WERI-Rb-1 (cell line): ENCODE measurements at regions not wholly inside any gene's neighbourhood (a gene's known extent, or its start where the extent isn't known, plus 50 kb on each side); places are given as distances from the start of the nearest gene placed in this dataset.

Experiments
- DNase-seq: peaks from one replicate; pipeline ENCODE4 v3.0.0-alpha.2; 2020
- H3K27ac ChIP-seq: fragments of 250-450 bp; sonication (Bioruptor Pico); 2 replicates; pipeline ENCODE4 v1.5.1; 2020; ENCODE audit warnings: mild to moderate bottlenecking, moderate library complexity
- H3K27me3 ChIP-seq: fragments of 250-450 bp; sonication (Bioruptor Pico); 2 replicates; pipeline ENCODE4 v1.5.1; 2021; ENCODE audit warnings: mild to moderate bottlenecking, low read depth, moderate library complexity; ENCODE audit not compliant: insufficient read depth, severe bottlenecking
- H3K36me3 ChIP-seq: fragments of 250-450 bp; sonication (Bioruptor Pico); 2 replicates; pipeline ENCODE4 v1.5.1; 2020; ENCODE audit warnings: mild to moderate bottlenecking, moderate library complexity
- H3K4me3 ChIP-seq: 2 replicates; pipeline ENCODE4 v1.5.1; 2011; ENCODE audit warnings: low read depth, mild to moderate bottlenecking, control low read depth, low read length
- H3K9me3 ChIP-seq: fragments of 250-450 bp; sonication (Bioruptor Pico); 2 replicates; pipeline ENCODE4 v1.5.1; 2021; ENCODE audit warnings: mild to moderate bottlenecking, moderate library complexity; ENCODE audit not compliant: severe bottlenecking
- TF ChIP-seq, protein P1 (sequence below): IDR thresholded peaks from 2 replicates; pipeline ENCODE4 v1.5.1; 2011; ENCODE audit warnings: low read depth, mild to moderate bottlenecking, control low read depth, inconsistent platforms, low read length

GRCh38 chr21:38664841-38665240 is 140.9 kb upstream of the ETS2 start:
- DNase-seq, result no peak
- Histone ChIP-seq H3K4me3 (no peak overlapping the region), H3K9me3 (peaks cover 6% of the 10 kb centered on the region), H3K36me3 (no peaks in the 10 kb centered on the region), H3K27ac (no peak overlapping the region), H3K27me3 (peaks cover 12% of the 10 kb centered on the region)
- TF ChIP-seq, protein P1, sequence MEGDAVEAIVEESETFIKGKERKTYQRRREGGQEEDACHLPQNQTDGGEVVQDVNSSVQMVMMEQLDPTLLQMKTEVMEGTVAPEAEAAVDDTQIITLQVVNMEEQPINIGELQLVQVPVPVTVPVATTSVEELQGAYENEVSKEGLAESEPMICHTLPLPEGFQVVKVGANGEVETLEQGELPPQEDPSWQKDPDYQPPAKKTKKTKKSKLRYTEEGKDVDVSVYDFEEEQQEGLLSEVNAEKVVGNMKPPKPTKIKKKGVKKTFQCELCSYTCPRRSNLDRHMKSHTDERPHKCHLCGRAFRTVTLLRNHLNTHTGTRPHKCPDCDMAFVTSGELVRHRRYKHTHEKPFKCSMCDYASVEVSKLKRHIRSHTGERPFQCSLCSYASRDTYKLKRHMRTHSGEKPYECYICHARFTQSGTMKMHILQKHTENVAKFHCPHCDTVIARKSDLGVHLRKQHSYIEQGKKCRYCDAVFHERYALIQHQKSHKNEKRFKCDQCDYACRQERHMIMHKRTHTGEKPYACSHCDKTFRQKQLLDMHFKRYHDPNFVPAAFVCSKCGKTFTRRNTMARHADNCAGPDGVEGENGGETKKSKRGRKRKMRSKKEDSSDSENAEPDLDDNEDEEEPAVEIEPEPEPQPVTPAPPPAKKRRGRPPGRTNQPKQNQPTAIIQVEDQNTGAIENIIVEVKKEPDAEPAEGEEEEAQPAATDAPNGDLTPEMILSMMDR, result no peak

- no peaks in the 10 kb centered on the region for H3K9me3 ChIP-seq
- H3K36me3 ChIP-seq, result no peaks in the 10 kb centered on the region
- TF ChIP-seq, protein P1, result no peak
- no peak for DNase-seq
- no peak overlapping the region for H3K4me3 ChIP-seq
- no peaks in the 10 kb centered on the region for H3K27me3 ChIP-seq
- no peak overlapping the region for H3K27ac ChIP-seq
These were observed 138.3 kb upstream of the ETS2 start for GRCh38 chr21:38667291-38667870.

GRCh38 chr21:38668067-38668466 is 137.7 kb upstream of the ETS2 start:
- no peak overlapping the region for H3K4me3 ChIP-seq
- no peaks in the 10 kb centered on the region for H3K27me3 ChIP-seq
- H3K9me3 ChIP-seq, result no peaks in the 10 kb centered on the region
- H3K36me3 ChIP-seq, result no peaks in the 10 kb centered on the region
- TF ChIP-seq, protein P1, result no peak
- DNase-seq, result no peak
- H3K27ac ChIP-seq, result no peak overlapping the region

GRCh38 chr21:38668541-38668940 is 137.2 kb upstream of the ETS2 start:
- Histone ChIP-seq H3K27me3 (no peaks in the 10 kb centered on the region), H3K9me3 (no peaks in the 10 kb centered on the region)
- DNase-seq, result no peak

GRCh38 chr21:38669186-38669585 is 136.5 kb upstream of the ETS2 start:
- no peaks in the 10 kb centered on the region for H3K9me3 ChIP-seq
- no peaks in the 10 kb centered on the region for H3K36me3 ChIP-seq
- TF ChIP-seq, protein P1, result peak; percentile 62; the same call in 1 of the 2 replicates
- DNase-seq, result peak; percentile 44
- no peaks in the 10 kb centered on the region for H3K27me3 ChIP-seq
- no peak overlapping the region for H3K27ac ChIP-seq
- H3K4me3 ChIP-seq, result no peak overlapping the region

More at GRCh38 chr21:38668541-38668940, 137.2 kb upstream of the ETS2 start:
- TF ChIP-seq, protein P1, result no peak
- no peak overlapping the region for H3K27ac ChIP-seq
- no peak overlapping the region for H3K4me3 ChIP-seq
- no peaks in the 10 kb centered on the region for H3K36me3 ChIP-seq

GRCh38 chr21:38670861-38671260 is 134.9 kb upstream of the ETS2 start:
- H3K27ac ChIP-seq, result no peak overlapping the region
- no peaks in the 10 kb centered on the region for H3K27me3 ChIP-seq
- TF ChIP-seq, protein P1, result no peak
- H3K4me3 ChIP-seq, result no peak overlapping the region
- no peak for DNase-seq
- H3K9me3 ChIP-seq, result no peaks in the 10 kb centered on the region
- no peaks in the 10 kb centered on the region for H3K36me3 ChIP-seq
